Epithelial cell of proximal tubule (primary cell): ENCODE measurements at regions not wholly inside any gene's neighbourhood (a gene's known extent, or its start where the extent isn't known, plus 50 kb on each side); places are given as distances from the start of the nearest gene placed in this dataset.

Source experiments
- DNase-seq: peaks from one replicate; pipeline ENCODE4 v3.0.0-alpha.2; 2011; ENCODE audit warnings: low read depth
- H3K4me3 ChIP-seq: 2 replicates; pipeline ENCODE4 v1.5.1; 2011; ENCODE audit warnings: low read depth, mild to moderate bottlenecking, low read length
- CTCF ChIP-seq: conservative IDR thresholded peaks from 2 replicates; pipeline ENCODE4 v1.5.1; 2012; ENCODE audit warnings: low read depth, mild to moderate bottlenecking, low read length

- no peak overlapping the region for H3K4me3 ChIP-seq
- no peak for DNase-seq
- no peak for TF ChIP-seq CTCF
Observed at GRCh38 chr9:120202856-120203654, 376.9 kb downstream of the CDK5RAP2 start.

- H3K4me3 ChIP-seq: no peak overlapping the region
- DNase-seq: no peak
- no peak for TF ChIP-seq CTCF
Observed at GRCh38 chr9:120198027-120198426, 381.9 kb downstream of the CDK5RAP2 start.

GRCh38 chr9:120197605-120198004 lies 382.4 kb downstream of the CDK5RAP2 start:
- no peak for DNase-seq
- no peak overlapping the region for H3K4me3 ChIP-seq
- TF ChIP-seq CTCF: no peak

- DNase-seq: no peak
- TF ChIP-seq CTCF: no peak
- H3K4me3 ChIP-seq: no peak overlapping the region
Observed at GRCh38 chr9:120191141-120191540, 388.8 kb downstream of the CDK5RAP2 start.

- H3K4me3 ChIP-seq: no peak overlapping the region
- TF ChIP-seq CTCF: no peak
- no peak for DNase-seq
Observed at GRCh38 chr9:120187758-120188157, 392.2 kb downstream of the CDK5RAP2 start.

- TF ChIP-seq CTCF: no peak
- no peak overlapping the region for H3K4me3 ChIP-seq
- DNase-seq: no peak
Observed at GRCh38 chr9:120186276-120186675, 393.7 kb downstream of the CDK5RAP2 start.

- DNase-seq: no peak
- H3K4me3 ChIP-seq: no peak overlapping the region
- no peak for TF ChIP-seq CTCF
Observed at GRCh38 chr9:120184266-120184665, 395.7 kb downstream of the CDK5RAP2 start.
